NCI-H128 (cell line): ENCODE measurements at regions not wholly inside any gene's neighbourhood (a gene's known extent, or its start where the extent isn't known, plus 50 kb on each side); places are given as distances from the start of the nearest gene placed in this dataset.
"Not testable (repeated sequence)": the region's sequence is repeated elsewhere in the genome, so short reads cannot be mapped to it uniquely, and the experiment has no call there.

ENCODE experiments used
- DNase-seq: peaks from one replicate; lab custom pipeline; 2025; ENCODE audit not compliant: unreplicated experiment; lab: John Stamatoyannopoulos, UW

- no peak for DNase-seq
These were observed 119.9 kb downstream of the PHETA1 start for GRCh38 chr12:111249018-111249370.

DNA sequence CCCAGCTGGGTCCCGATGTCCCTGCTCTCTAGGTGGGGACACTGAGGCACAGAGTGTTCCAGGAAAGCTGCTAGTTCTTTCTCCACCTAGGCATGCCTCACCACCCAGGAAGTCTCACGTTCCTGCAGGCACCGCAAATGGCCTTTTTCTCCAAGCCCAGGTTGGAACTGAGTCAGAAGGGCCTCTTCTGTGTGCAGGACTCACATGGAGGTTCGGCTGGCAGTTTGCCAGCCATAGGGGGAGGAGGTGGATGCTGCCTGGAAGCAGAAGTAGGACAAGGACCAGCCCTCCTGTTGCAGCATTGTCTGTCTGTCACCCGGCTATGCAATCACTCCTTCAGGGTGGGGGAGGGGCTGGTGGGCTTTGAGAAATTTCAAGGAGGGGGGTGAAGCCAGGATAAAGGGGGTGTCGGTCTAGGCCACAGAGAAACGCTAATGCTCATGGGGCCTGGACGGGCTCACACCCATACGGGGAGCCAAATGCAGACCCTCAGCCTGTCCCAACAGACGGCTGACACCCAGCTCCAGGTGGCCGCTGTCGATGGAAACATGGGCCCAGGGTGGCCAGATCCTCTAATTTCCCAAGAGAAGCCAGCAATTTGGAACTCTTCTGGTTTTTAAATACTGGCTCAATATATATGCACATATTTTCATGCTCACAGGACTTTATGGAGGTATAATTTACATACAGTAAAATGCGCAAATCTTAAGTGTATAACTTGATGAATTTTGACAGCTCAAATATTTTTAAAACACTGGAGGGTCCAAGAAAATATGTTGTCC lies 120.5 kb downstream of the PHETA1 start:
- DNase-seq, result no peak

GRCh38 chr12:111247083-111247783 lies 121.7 kb downstream of the PHETA1 start:
- DNase-seq, result no peak

DNA sequence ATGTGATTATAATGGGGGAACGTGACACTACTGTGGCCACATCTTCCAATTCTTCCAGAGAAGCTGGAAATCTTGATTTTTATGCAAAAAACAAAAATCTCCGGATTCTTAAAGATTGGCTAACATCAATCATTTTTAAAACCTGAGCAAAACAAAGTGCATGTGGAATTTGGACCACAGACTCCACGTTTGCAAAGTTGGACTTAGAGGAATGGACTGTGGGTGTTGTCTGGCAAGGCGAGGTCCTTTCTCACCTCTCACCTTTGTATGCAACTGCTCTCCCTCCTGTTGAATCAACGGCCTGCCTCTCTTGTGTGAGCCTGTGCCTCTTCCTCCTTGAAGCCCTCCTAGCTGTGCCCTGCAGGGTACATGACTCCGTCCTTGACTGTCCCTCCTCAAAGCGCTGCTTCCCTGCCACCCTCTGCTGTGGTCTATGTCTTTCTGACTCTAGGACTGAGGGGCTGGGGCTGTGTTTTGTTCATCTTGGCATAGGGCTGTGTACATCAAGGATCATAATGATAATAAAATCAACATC lies 122.4 kb downstream of the PHETA1 start:
- no peak for DNase-seq

DNA sequence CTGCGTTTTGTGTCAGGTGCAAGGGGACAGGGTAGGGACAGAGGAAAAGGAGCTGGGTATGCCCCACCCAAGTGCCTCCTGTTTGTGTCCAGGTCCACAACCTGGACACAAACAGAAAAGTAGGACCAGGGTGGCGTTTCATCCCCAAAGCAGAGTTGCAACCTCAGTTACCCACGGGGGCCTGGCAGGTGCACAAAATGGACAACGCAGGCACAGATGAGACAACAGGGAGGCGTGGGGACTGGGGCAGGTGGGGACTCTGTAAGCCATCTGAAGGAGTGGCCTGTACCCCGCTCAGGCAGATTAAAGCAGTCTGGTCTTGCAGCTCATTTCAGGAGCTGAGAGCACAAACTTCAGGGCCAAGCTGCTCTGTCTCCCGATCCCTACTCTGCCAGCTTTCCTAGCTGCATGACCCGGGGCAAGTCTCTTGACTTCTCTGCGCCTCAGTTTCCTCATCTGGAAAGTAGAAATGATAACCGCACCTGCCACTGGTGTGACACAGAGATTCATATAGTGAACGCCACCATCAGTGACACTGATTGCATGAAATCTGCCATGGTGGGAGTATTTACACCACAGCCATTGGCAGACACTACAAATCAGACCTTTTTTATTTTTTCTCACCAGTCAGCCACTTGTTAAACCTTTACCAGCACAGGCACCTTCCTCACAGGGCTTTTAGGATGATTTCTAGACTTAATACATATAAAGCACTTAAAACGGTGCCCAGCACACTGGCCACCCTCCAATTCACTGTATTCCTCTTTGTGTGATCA lies 123.0 kb downstream of the PHETA1 start:
- DNase-seq, result no peak

GRCh38 chr12:111244673-111245072 lies 124.2 kb downstream of the PHETA1 start:
- DNase-seq, result no peak

- DNase-seq, result not testable (repeated sequence)
These were observed 126.1 kb downstream of the PHETA1 start for GRCh38 chr12:111242817-111243216.

- no peak for DNase-seq
These were observed 126.7 kb downstream of the PHETA1 start for GRCh38 chr12:111242184-111242583.

GRCh38 chr12:111240374-111240773 lies 128.5 kb downstream of the PHETA1 start:
- no peak for DNase-seq

DNA sequence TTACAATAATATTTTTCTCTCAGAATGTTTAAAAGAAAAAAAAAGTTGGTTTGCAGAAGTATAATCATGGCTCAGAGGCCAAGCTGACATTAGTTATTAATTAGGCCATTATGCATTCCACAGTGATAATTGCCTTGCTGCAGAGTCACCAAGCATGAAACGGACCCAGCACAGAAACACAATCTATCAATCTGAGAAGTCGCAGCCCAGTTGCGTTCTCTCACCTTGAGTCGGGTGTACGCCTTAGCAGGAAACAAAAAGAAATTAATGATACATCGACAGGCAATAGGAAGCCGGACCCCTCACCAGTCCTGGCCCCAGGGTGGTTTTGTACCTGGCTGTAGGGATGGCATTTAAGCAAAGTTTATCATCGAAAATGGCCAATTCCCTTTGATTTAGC lies 129.7 kb downstream of the PHETA1 start:
- no peak for DNase-seq

- DNase-seq, result no peak
These were observed 130.7 kb downstream of the PHETA1 start for GRCh38 chr12:111238075-111238734.

GRCh38 chr12:111234491-111234890 lies 134.4 kb downstream of the PHETA1 start:
- DNase-seq, result not testable (repeated sequence)

DNA sequence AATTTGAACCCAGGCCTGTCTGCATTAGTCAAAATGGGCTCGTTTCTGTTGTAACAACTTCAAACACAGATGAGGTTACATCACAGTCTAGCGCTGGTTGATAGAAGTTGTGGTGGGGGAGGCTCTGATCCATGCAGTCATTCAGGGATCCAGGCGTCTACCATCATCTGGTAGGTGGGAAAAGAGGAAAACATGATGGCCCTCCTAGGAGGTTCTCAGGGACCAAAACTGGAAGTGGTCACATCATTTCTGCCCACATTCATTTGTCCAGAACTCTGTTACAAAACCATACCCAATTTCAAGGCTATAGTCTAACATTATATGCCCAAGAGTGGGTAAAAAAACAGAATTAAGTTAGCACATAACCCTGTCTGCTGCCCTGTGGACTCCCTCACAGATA lies 135.1 kb downstream of the PHETA1 start:
- DNase-seq, result no peak

- no peak for DNase-seq
These were observed 138.2 kb downstream of the PHETA1 start for GRCh38 chr12:111230649-111231048.

DNA sequence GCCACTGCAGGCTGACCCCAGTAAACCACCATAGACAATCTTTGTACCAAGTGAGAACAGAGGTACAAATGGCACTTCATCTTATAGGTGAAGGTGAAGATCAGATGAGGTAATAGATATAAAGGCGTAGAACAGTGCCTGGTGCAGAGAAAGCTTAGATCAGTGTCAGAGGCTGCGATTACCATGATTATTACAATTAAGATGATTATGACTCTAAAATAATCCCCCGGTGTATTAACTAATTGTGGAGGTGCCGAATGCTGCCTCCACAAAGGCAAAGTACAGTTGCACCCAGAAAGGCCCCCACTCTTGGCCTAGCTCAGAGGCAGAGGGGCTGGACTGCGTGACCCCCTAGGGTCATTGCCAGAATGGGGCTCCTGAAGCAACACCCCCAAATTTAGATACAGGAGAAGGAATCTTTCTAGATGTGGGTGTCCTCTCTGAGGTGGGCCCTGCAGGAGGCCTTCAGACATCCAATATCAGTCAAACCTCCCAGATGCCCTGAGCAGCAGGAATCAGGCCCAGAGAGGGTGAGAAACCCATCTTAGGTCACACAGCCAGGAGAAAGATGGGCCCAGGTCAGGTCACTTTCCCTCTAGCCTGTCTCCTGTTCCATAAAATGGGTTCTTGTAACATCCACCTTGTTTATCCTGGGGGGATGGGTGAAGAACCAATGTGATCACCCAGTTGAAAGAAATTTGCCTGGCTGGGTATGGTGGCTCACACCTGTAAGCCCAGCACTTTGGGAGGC lies 139.8 kb downstream of the PHETA1 start:
- DNase-seq, result no peak

- no peak for DNase-seq
These were observed 141.1 kb downstream of the PHETA1 start for GRCh38 chr12:111227476-111228420.

GRCh38 chr12:111226680-111227079 lies 142.2 kb downstream of the PHETA1 start:
- no peak for DNase-seq

DNA sequence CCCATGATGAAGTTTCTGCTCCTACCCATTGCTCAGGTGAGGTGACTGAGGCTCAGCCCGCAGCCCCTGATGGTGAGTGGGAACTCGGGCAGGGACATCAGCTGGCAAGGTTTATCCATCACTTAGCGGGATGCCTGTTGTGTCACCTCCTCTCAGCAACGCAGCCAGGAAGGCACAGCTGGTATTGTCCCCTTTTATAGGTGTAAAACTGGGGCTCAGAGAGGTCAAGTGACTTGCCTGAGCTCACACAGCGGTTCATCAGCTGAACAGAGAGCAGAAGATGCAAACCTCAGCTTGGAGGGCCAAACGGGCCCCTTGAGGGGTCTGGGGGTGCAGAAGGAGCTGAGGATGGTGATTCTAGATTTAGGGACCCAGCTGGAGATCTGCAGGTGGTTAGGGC lies 143.6 kb downstream of the PHETA1 start:
- no peak for DNase-seq
